ENCODE measurements at regions not wholly inside any gene's neighbourhood (a gene's known extent, or its start where the extent isn't known, plus 50 kb on each side); places are given as distances from the start of the nearest gene placed in this dataset.

DNA sequence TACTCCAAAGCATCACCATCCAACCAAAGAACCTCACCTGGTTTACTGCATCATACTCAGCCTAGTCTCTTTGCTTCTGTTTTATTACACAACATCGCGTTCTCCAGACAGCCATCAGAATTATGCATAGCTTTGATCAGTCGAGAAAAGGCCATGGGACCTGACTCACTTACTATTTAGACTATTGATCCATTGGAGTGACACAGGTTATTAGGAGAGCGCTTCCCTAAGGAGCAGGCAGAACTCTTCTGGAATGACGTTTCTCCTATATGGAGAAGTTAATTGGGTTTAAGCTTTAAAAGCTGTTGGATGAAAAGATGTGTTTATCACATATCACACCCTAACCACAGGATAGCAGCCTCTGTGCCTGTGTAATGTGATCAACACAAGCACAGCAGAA lies 649.1 kb upstream of the SLC10A2 start:
- Histone ChIP-seq H3K4me1 (ENCODE audit: low read length) (no peaks in the 10 kb centered on the region), H3K27me3 (ENCODE audit: low read depth, low read length) (no peaks in the 10 kb centered on the region), H3K9me3 (ENCODE audit: insufficient read depth, low read length) (peaks cover 5% of the 10 kb centered on the region; the same call in 1 of the 2 replicates), H3K4me3 (ENCODE audit: low read length) (no peak overlapping the region), H3K79me2 (ENCODE audit: low read length) (no peaks in the 10 kb centered on the region), H3K36me3 (replicated peaks; ENCODE audit: low read depth, low read length) (no peaks in the 10 kb centered on the region), H3K4me2 (ENCODE audit: low read length) (no peak overlapping the region), H3K9ac (ENCODE audit: low read length) (no peak overlapping the region), H2AFZ (ENCODE audit: low read depth, low read length) (no peak overlapping the region), H3K27ac (ENCODE audit: low read length) (no peak overlapping the region), H4K20me1 (ENCODE audit: insufficient read depth, low read length) (no peaks in the 10 kb centered on the region)
- no peak for TF ChIP-seq EZH2phosphoT487 (IDR thresholded peaks at IDR 0.05; ENCODE audit: low read depth)
- TF ChIP-seq, protein P1, sequence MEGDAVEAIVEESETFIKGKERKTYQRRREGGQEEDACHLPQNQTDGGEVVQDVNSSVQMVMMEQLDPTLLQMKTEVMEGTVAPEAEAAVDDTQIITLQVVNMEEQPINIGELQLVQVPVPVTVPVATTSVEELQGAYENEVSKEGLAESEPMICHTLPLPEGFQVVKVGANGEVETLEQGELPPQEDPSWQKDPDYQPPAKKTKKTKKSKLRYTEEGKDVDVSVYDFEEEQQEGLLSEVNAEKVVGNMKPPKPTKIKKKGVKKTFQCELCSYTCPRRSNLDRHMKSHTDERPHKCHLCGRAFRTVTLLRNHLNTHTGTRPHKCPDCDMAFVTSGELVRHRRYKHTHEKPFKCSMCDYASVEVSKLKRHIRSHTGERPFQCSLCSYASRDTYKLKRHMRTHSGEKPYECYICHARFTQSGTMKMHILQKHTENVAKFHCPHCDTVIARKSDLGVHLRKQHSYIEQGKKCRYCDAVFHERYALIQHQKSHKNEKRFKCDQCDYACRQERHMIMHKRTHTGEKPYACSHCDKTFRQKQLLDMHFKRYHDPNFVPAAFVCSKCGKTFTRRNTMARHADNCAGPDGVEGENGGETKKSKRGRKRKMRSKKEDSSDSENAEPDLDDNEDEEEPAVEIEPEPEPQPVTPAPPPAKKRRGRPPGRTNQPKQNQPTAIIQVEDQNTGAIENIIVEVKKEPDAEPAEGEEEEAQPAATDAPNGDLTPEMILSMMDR (IDR thresholded peaks at IDR 0.05; ENCODE audit: low read depth, low read length) = no peak

GRCh38 chr13:103703246-103703645 lies 637.0 kb upstream of the SLC10A2 start:
- Histone ChIP-seq H3K4me1 (ENCODE audit: low read length) (no peaks in the 10 kb centered on the region), H3K27ac (ENCODE audit: low read length) (no peak overlapping the region), H4K20me1 (ENCODE audit: insufficient read depth, low read length) (no peaks in the 10 kb centered on the region), H3K4me2 (ENCODE audit: low read length) (no peak overlapping the region), H3K79me2 (ENCODE audit: low read length) (no peaks in the 10 kb centered on the region), H3K36me3 (replicated peaks; ENCODE audit: low read depth, low read length) (no peaks in the 10 kb centered on the region), H3K9me3 (ENCODE audit: insufficient read depth, low read length) (no peaks in the 10 kb centered on the region), H3K4me3 (ENCODE audit: low read length) (no peak overlapping the region), H2AFZ (ENCODE audit: low read depth, low read length) (no peak overlapping the region), H3K9ac (ENCODE audit: low read length) (no peak overlapping the region), H3K27me3 (ENCODE audit: low read depth, low read length) (no peaks in the 10 kb centered on the region)
- TF ChIP-seq, protein P1 (IDR thresholded peaks at IDR 0.05; ENCODE audit: low read depth, low read length) = no peak
- no peak for TF ChIP-seq EZH2phosphoT487 (IDR thresholded peaks at IDR 0.05; ENCODE audit: low read depth)

DNA sequence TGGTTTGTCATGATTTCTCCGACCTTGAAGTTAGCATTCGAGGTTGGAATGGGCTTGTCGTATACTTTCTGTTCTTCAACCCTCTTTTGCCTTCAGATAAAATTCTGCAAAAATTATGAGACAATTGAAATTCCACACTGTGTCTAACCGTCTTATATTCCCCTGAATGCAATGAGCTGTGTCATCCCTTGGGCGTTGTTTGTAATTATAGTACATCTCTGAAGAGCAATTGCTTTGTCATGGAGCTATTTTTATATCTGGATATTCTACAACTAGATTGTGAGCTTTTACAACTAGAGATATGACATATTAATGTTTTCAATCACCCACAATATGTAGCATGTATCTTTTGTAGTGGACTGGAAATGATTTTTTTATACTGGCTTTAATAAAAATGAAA lies 631.8 kb upstream of the SLC10A2 start:
- Histone ChIP-seq H3K27ac (ENCODE audit: low read length) (no peak overlapping the region), H3K4me1 (ENCODE audit: low read length) (no peaks in the 10 kb centered on the region), H3K9me3 (ENCODE audit: insufficient read depth, low read length) (no peaks in the 10 kb centered on the region), H3K27me3 (ENCODE audit: low read depth, low read length) (no peaks in the 10 kb centered on the region), H3K4me2 (ENCODE audit: low read length) (no peak overlapping the region), H3K9ac (ENCODE audit: low read length) (no peak overlapping the region), H3K36me3 (replicated peaks; ENCODE audit: low read depth, low read length) (no peaks in the 10 kb centered on the region), H2AFZ (ENCODE audit: low read depth, low read length) (no peak overlapping the region), H4K20me1 (ENCODE audit: insufficient read depth, low read length) (no peaks in the 10 kb centered on the region), H3K79me2 (ENCODE audit: low read length) (no peaks in the 10 kb centered on the region), H3K4me3 (ENCODE audit: low read length) (no peak overlapping the region)
- TF ChIP-seq, protein P1 (IDR thresholded peaks at IDR 0.05; ENCODE audit: low read depth, low read length) = no peak
- no peak for TF ChIP-seq EZH2phosphoT487 (IDR thresholded peaks at IDR 0.05; ENCODE audit: low read depth)

DNA sequence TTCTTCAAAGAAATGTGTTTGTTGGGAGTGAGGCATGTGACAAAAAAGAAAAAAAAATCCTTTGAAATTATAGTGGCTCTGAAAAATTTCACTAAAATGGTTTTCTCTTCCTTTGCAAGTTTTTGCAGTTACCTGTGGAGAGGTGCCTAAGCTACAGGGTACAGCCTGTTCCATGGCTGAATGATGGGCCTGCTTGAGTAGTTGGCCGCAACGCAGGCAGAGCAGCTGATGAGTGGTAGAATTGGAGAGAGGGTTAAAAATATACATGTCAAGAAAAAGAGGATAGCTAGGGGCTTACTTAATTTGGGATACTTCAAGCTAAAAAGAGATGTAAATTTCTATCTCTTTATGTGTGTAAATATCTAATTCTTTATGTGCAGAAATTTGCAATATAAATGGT lies 629.1 kb upstream of the SLC10A2 start:
- Histone ChIP-seq H3K27ac (ENCODE audit: low read length) (no peak overlapping the region), H3K36me3 (replicated peaks; ENCODE audit: low read depth, low read length) (no peaks in the 10 kb centered on the region), H4K20me1 (ENCODE audit: insufficient read depth, low read length) (no peaks in the 10 kb centered on the region), H3K27me3 (ENCODE audit: low read depth, low read length) (no peaks in the 10 kb centered on the region), H2AFZ (ENCODE audit: low read depth, low read length) (no peak overlapping the region), H3K4me2 (ENCODE audit: low read length) (no peak overlapping the region), H3K9me3 (ENCODE audit: insufficient read depth, low read length) (no peaks in the 10 kb centered on the region), H3K9ac (ENCODE audit: low read length) (no peak overlapping the region), H3K4me1 (ENCODE audit: low read length) (no peaks in the 10 kb centered on the region), H3K79me2 (ENCODE audit: low read length) (no peaks in the 10 kb centered on the region), H3K4me3 (ENCODE audit: low read length) (no peak overlapping the region)
- TF ChIP-seq, protein P1 (IDR thresholded peaks at IDR 0.05; ENCODE audit: low read depth, low read length) = no peak
- TF ChIP-seq EZH2phosphoT487 (IDR thresholded peaks at IDR 0.05; ENCODE audit: low read depth) = no peak

Data from OCI-LY3 (cell line).